ENCODE measurements at regions not wholly inside any gene's neighbourhood (a gene's known extent, or its start where the extent isn't known, plus 50 kb on each side); places are given as distances from the start of the nearest gene placed in this dataset.

DNA sequence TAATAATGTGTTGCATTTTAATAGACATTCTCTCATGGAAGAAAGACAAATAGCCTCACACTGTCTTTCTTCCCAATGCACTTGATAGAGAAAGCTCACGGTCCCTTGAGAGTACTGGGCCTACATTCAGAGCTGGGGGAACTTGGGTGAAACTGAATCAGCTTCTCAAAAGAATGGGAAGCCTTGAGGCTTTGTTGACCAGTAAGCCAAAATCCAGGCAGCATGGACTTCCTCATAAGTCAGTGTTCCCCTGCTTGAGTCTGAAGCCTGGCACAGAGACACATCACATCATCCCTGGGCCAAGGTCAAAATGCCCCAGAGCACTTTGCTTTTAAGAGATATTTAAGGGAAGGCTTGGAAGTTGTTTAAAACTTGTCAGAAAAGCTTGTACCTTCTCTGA, 302.2 kb upstream of the SALL1 start:
- Histone ChIP-seq H3K79me2 (ENCODE audit: insufficient read depth, low read length) (no peaks in the 10 kb centered on the region), H3K4me3 (ENCODE audit: insufficient read depth, low read length) (no peak overlapping the region), H4K20me1 (ENCODE audit: insufficient read depth, low read length) (no peaks in the 10 kb centered on the region), H3K4me1 (ENCODE audit: insufficient read depth, low read length) (no peaks in the 10 kb centered on the region), H3K27ac (ENCODE audit: low read depth, low read length) (no peak overlapping the region), H3K36me3 (ENCODE audit: insufficient read depth, low read length) (no peaks in the 10 kb centered on the region), H3K4me2 (ENCODE audit: insufficient read depth, low read length) (no peak overlapping the region), H3K9me3 (ENCODE audit: low read depth, low read length) (no peaks in the 10 kb centered on the region), H3K27me3 (ENCODE audit: insufficient read depth, low read length) (no peaks in the 10 kb centered on the region), H2AFZ (ENCODE audit: low read length) (no peak overlapping the region)
- DNase-seq (ENCODE audit: insufficient read length, low spot score, missing footprints), result no peak
- TF ChIP-seq, protein P1, sequence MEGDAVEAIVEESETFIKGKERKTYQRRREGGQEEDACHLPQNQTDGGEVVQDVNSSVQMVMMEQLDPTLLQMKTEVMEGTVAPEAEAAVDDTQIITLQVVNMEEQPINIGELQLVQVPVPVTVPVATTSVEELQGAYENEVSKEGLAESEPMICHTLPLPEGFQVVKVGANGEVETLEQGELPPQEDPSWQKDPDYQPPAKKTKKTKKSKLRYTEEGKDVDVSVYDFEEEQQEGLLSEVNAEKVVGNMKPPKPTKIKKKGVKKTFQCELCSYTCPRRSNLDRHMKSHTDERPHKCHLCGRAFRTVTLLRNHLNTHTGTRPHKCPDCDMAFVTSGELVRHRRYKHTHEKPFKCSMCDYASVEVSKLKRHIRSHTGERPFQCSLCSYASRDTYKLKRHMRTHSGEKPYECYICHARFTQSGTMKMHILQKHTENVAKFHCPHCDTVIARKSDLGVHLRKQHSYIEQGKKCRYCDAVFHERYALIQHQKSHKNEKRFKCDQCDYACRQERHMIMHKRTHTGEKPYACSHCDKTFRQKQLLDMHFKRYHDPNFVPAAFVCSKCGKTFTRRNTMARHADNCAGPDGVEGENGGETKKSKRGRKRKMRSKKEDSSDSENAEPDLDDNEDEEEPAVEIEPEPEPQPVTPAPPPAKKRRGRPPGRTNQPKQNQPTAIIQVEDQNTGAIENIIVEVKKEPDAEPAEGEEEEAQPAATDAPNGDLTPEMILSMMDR (IDR thresholded peaks at IDR 0.05; ENCODE audit: extremely low read depth, low read depth, low read length), result no peak

DNA sequence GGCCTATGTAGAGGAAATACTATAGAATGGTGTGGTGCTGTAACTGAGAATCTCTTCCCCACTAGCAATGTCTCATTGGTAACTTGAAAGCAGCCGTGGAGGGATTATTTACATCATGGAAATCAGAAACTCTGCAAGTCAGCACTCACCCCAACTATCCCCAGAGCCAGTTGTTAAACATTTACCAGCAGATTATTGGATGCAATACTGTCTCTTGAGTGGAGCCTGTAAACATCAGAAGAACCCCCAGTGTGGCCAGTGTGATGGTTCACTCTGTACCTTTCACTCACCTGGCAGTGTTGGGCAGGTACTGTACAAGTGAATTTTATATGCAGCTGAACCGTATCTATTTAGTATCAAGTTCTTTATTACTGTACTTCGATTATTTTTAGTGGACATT, 299.8 kb upstream of the SALL1 start:
- TF ChIP-seq, protein P1 (IDR thresholded peaks at IDR 0.05; ENCODE audit: extremely low read depth, low read depth, low read length), result no peak
- H3K79me2 ChIP-seq (ENCODE audit: insufficient read depth, low read length), result no peaks in the 10 kb centered on the region
- no peaks in the 10 kb centered on the region for H4K20me1 ChIP-seq (ENCODE audit: insufficient read depth, low read length)
- H3K4me2 ChIP-seq (ENCODE audit: insufficient read depth, low read length), result no peak overlapping the region
- H3K27ac ChIP-seq (ENCODE audit: low read depth, low read length), result no peak overlapping the region
- H3K27me3 ChIP-seq (ENCODE audit: insufficient read depth, low read length), result no peaks in the 10 kb centered on the region
- no peak overlapping the region for H3K4me3 ChIP-seq (ENCODE audit: insufficient read depth, low read length)
- H3K9me3 ChIP-seq (ENCODE audit: low read depth, low read length), result no peaks in the 10 kb centered on the region
- H2AFZ ChIP-seq (ENCODE audit: low read length), result no peak overlapping the region
- no peaks in the 10 kb centered on the region for H3K36me3 ChIP-seq (ENCODE audit: insufficient read depth, low read length)
- no peaks in the 10 kb centered on the region for H3K4me1 ChIP-seq (ENCODE audit: insufficient read depth, low read length)
- DNase-seq (ENCODE audit: insufficient read length, low spot score, missing footprints), result no peak

DNA sequence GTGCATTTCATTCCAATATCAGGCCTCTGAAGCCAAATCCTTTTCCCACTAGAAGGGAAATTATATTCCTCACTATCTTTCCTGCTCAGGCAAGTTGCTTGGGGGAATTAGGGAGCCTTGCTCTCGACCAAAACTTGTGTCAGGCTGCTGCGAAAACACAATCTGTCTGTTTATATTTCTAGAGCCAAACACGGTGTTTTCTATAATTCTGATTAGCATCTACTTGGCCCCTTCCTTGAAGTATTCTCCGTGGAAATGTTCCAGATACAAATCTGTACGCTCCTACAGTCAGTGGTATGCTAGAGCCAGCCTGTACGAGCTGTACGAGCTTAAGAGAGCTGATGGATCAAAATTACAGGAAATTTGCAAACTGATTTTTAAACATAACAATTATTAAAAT, 299.3 kb upstream of the SALL1 start:
- no peak for DNase-seq (ENCODE audit: insufficient read length, low spot score, missing footprints)
- Histone ChIP-seq H3K9me3 (ENCODE audit: low read depth, low read length) (no peaks in the 10 kb centered on the region), H3K36me3 (ENCODE audit: insufficient read depth, low read length) (no peaks in the 10 kb centered on the region)

DNA sequence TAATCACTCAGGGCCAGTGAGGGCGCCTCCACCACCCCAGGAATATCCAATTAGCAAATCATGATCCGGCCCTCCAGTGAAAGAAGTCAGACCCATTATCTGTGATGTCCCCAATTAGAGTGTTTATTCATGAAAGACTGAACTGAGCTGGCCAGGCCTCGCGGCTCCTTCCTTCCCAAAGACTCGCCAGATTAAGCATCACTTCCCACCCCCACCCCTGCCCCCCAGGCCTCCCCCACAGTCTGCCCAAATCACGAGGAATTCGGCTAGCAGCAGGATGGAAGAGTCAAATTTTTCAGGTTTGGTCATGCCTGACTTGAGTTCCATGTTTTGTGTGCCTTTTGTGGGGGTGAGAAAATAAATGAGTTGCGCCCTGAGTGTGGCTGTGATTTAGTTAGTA, 298.4 kb upstream of the SALL1 start:
- no peak overlapping the region for H2AFZ ChIP-seq (ENCODE audit: low read length)
- no peak overlapping the region for H3K27ac ChIP-seq (ENCODE audit: low read depth, low read length)
- TF ChIP-seq, protein P1 (IDR thresholded peaks at IDR 0.05; ENCODE audit: extremely low read depth, low read depth, low read length), result no peak
- H3K4me1 ChIP-seq (ENCODE audit: insufficient read depth, low read length), result no peaks in the 10 kb centered on the region
- H3K36me3 ChIP-seq (ENCODE audit: insufficient read depth, low read length), result no peaks in the 10 kb centered on the region
- no peaks in the 10 kb centered on the region for H3K27me3 ChIP-seq (ENCODE audit: insufficient read depth, low read length)
- H3K4me3 ChIP-seq (ENCODE audit: insufficient read depth, low read length), result no peak overlapping the region
- DNase-seq (ENCODE audit: insufficient read length, low spot score, missing footprints), result no peak
- H3K4me2 ChIP-seq (ENCODE audit: insufficient read depth, low read length), result no peak overlapping the region
- no peaks in the 10 kb centered on the region for H3K79me2 ChIP-seq (ENCODE audit: insufficient read depth, low read length)
- H4K20me1 ChIP-seq (ENCODE audit: insufficient read depth, low read length), result no peaks in the 10 kb centered on the region
- H3K9me3 ChIP-seq (ENCODE audit: low read depth, low read length), result no peaks in the 10 kb centered on the region

More for the DNA sequence above, 299.3 kb upstream of the SALL1 start:
- Histone ChIP-seq H3K4me3 (ENCODE audit: insufficient read depth, low read length) (no peak overlapping the region), H3K27ac (ENCODE audit: low read depth, low read length) (no peak overlapping the region), H3K4me2 (ENCODE audit: insufficient read depth, low read length) (no peak overlapping the region), H3K27me3 (ENCODE audit: insufficient read depth, low read length) (no peaks in the 10 kb centered on the region), H4K20me1 (ENCODE audit: insufficient read depth, low read length) (no peaks in the 10 kb centered on the region), H3K4me1 (ENCODE audit: insufficient read depth, low read length) (no peaks in the 10 kb centered on the region), H3K79me2 (ENCODE audit: insufficient read depth, low read length) (no peaks in the 10 kb centered on the region), H2AFZ (ENCODE audit: low read length) (no peak overlapping the region)
- TF ChIP-seq, protein P1 (IDR thresholded peaks at IDR 0.05; ENCODE audit: extremely low read depth, low read depth, low read length), result no peak
